HG02938 (cell line): ENCODE measurements at regions not wholly inside any gene's neighbourhood (a gene's known extent, or its start where the extent isn't known, plus 50 kb on each side); places are given as distances from the start of the nearest gene placed in this dataset.
A peak's percentile ranks its signal among the peaks of the same experiment; 100 is the strongest.

ENCODE experiments used
- ATAC-seq: cut with Tn5 transposase; IDR thresholded peaks from one replicate; pipeline ENCODE4 v1.9.1; 2021; ENCODE audit warnings: mild to moderate bottlenecking, moderate library complexity; ENCODE audit not compliant: unreplicated experiment

GRCh38 chr6:165884813-165885765, 222.0 kb upstream of the PDE10A start:
- ATAC-seq = peak; percentile 90

DNA sequence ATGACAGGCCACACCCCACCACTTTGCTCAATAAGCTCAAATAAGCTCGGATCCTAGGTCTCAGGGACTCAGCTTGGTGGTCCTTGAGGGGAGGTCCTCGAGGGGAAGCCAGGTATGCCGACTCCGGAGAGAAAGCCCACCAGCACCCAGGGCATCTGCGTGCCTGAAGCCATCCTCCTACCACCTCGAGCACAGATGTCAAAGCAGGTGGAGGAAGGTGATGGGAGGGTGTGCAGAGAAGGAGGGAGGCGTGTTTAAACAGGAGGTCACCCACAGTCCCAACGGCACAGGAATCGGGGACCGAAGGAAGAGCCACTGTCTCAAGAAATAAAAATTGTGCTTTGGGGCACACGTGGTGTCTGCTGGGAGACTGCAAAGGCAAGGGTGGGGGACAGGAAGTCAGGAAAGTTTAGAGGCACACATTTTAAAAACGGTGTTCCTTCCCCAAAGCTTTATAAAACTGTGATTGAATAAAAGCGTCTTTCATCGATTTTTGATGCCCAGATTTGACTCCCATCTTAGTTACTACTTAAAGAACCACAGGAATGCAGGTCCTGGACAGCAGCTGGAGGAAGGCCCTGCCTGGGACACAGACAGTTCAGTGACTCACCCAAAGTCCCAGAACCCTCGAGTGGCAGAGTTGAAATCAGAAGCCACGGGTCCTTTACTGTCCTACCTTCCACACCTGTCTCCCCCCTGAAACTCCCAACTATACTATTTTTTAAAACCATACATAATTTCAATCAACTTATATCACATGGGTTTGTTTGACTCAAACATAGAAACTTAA, 221.0 kb upstream of the PDE10A start:
- no peak for ATAC-seq

DNA sequence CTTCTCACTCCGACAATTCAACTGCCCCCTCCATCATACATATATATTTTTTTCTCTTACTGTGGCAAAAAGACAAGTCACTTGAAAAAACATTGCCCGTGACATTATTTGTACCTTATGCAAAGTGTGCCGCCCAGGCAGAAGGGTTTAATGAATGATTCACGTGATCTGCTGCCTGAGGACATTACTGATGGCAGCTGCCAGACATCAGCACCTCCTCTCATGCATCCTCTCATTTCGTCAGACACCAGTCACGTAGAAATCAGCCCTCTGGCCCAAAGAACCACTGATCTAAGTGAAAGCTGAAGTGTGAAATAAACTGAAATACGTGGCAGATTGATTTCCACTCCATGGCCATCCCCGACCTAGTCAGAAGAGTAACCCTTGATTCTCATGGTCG, 218.8 kb upstream of the PDE10A start:
- ATAC-seq = no peak

GRCh38 chr6:165880686-165881085, 217.6 kb upstream of the PDE10A start:
- no peak for ATAC-seq

DNA sequence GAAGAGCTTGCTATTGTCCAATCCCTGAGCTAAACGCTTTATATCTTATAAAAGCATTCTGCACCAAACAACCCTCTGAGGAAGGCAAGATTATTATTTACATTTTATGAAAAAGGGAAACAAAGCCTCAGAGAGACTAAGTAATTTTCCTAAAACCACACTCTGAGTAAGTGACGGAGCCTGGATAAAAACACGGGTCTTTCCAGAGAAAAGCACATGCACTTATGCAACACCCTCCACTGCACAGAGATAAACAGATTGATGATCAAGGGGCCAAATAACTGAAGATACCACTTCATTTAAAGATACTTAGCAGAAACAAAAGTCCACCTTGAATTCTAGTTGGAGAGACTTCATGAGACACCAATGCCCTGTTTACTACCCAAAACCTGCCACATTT, 214.7 kb upstream of the PDE10A start:
- ATAC-seq = no peak

- ATAC-seq = no peak
Measured at GRCh38 chr6:165877192-165877591, 214.2 kb upstream of the PDE10A start.

- no peak for ATAC-seq
Measured at GRCh38 chr6:165876588-165876987, 213.5 kb upstream of the PDE10A start.

- ATAC-seq = no peak
Measured at GRCh38 chr6:165875946-165876345, 212.9 kb upstream of the PDE10A start.

- no peak for ATAC-seq
Measured at GRCh38 chr6:165873976-165874375, 210.9 kb upstream of the PDE10A start.

DNA sequence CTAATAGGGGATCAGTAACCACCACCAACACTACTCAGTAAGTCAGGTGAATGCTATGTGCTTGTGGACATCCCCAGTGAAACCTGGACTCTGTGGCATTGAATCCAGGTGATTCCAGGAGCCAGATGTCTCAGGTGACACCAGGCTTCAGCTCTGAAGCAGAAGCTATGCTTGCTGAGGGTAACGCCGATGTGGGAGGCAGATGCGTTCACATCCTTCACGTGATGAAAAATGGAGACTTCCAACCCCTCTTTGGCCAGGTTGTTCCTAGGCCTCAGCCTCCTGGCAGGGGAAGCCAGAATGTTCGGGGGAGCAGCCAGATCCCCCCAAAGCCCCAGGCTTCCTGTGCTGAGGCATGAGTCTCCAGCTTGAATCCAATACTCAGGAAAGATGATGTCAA, 209.8 kb upstream of the PDE10A start:
- ATAC-seq = no peak

- ATAC-seq = no peak
Measured at GRCh38 chr6:165872311-165872710, 209.3 kb upstream of the PDE10A start.

GRCh38 chr6:165871571-165871970, 208.5 kb upstream of the PDE10A start:
- ATAC-seq = no peak

DNA sequence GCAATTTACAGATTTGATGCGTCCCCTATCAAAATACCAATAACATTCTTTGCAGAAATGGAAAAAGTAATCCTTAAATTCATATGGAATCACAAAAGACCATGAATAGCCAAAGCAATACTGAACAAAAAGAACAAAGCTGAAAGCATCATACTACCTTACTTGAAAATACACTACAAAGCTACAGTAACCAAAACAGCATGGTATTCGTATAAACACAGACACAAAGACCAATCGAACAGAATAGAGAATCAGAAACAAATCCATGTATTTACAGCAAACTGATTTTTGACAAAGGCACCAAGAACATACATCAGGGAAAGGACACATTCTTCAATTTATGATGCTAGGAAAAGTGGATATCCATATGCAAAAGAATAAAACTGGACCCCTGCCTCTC, 206.5 kb upstream of the PDE10A start:
- ATAC-seq = no peak

- ATAC-seq = no peak
Measured at GRCh38 chr6:165864925-165865324, 201.9 kb upstream of the PDE10A start.

DNA sequence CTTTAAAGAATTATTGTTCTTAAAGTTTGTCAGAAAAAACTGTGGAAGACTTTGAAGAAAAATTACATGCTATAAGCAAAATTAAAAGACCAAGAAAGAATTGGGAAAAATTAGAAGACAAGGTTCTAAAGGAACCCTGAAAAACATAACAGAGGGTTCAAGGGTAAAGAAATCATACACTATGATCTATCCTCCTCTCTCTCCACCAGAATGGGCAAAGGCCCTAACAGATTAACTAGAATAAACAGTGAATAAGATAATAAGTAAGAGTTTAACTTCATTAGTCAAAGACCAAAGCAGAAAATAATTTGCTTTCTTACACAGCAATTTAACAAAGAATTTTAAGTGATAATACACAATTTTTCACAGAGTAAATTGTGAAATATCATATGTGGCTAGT, 201.2 kb upstream of the PDE10A start:
- no peak for ATAC-seq

- ATAC-seq = no peak
Measured at GRCh38 chr6:165863801-165864200, 200.8 kb upstream of the PDE10A start.

DNA sequence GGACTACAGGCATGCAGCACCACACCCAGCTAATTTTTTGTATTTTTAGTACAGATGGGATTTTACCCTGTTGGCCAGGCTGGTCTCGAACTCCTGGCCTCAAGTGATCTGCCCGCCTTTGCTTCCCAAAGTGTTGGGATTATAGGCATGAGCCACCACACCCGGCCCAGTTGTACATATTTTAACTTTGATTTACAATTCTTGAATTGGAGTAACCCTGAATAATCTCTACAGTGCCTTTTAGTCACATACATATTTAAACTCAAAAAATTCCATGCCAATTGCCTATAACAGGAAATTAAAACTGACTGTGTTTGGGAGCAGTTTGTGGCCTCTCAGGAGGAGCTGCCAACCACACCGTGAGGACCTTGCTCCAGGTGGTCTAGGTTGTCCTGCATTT, 199.8 kb upstream of the PDE10A start:
- no peak for ATAC-seq

GRCh38 chr6:165861226-165861625, 198.2 kb upstream of the PDE10A start:
- ATAC-seq = no peak

DNA sequence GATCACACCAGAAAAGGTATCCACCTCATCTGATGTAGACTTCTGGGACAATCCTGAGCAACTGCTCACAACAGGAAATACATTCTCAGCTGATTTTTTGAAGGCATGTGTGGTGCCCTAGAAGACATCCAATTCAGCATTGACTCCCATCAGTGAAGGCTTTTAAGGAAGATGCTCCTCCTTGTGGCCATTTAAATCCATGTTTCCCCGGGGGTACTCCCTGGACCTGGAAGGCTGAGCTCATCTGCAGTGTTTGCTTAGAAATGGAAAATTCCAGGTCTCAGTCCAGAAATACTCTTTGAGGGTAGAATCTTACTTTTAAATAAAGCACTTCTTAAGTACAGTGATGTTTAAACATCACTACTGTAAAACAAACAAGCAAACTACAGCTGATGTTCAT, 195.5 kb upstream of the PDE10A start:
- no peak for ATAC-seq

- no peak for ATAC-seq
Measured at GRCh38 chr6:165855856-165856255, 192.8 kb upstream of the PDE10A start.

GRCh38 chr6:165854863-165855593, 192.0 kb upstream of the PDE10A start:
- no peak for ATAC-seq
